ENCODE measurements at regions not wholly inside any gene's neighbourhood (a gene's known extent, or its start where the extent isn't known, plus 50 kb on each side); places are given as distances from the start of the nearest gene placed in this dataset.

DNA sequence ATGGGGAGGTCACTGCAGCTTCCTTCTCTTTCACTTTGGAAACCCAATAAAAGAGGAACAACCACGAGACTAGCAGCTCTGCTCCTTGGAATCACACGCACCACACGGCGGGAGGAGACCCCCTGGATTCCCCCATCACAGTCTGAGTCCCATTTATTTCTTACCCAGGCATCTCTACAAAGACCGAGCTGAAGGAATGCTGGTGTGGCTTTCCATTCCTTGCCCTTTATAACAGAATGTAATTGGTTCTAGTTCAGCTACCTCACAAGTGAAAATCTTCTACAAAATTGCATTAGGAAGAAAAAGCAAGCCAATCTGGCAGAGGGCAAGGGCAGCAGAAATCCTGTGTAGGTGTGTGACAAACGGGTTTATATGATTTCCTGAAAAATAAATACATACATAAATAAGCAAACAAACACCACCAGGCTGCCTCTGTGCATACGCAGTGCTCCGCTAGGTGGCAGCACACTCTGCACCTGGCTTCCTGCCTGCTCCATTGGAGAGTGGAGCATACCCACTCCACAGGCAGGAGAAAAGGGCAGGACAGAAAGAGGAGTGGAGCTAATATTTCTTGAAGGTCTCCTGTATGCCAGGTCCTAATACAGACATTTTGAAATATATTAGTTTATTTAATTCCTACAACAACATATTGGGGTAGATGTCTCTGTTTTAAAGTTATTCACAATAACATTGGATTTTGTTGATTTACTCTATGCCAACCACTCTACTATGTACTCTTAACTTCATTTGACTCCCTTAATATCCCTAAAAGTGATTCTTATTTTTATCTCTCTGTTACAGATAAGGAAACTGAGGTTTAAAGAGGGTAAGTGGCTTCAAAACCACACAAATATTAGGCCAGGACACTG lies 673.1 kb downstream of the KCNA4 start:
- DNase-seq = peak; percentile 78

DNA sequence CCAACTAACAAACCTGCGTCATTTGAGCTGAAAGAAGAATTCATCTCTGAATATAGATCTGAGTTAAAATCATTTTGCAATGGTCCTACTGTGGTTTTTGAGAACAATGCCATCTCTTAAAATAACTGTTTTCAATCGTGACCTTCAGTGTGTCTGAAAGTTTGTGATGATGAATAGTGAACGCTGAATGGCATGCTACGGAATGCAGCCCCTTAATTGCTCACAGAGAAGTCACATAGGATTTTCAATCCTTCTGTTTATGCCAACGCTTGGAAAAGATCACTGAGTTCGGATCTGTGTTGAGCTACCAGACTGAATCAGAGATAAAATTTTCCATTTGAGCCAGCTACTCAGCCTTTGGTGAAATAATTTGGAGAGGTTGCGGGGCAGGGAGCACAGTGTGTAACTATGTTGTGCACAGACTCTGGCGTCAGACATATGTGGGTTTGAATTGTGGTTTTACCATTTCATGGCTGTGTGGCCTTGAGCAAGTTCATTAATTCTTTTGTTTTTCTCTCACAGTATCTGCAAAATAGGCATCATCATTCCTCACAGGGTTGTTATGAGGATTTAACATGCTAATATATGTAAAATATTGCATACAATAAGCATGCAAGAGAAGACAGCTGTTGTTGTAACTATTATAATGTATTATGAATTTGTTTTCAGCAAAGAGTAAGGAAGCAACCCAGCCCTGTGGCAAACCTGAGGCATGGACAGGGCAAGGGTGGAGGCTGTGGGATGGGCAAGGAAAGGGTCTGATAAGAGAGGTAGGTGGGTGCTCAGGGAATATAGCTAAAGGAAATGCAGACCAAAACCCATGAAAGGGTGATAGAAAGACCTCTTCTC lies 679.9 kb downstream of the KCNA4 start:
- DNase-seq = no peak

DNA sequence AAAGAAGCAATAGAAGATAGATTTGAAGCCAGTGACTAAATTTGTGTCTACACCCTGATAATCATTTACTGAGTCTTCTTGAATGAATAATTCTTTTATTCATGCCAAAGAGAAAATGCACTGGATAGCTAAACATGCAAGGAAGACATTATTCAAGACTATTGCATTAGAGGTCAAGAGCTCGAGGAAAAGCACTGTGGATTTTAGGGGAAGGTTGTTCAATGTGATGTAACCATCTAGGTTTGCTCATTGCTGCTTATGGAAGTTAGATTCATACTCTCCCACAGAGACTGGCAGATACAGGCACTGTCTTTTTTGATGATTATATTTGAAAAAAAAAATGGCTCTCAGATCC lies 682.1 kb downstream of the KCNA4 start:
- DNase-seq = no peak

DNA sequence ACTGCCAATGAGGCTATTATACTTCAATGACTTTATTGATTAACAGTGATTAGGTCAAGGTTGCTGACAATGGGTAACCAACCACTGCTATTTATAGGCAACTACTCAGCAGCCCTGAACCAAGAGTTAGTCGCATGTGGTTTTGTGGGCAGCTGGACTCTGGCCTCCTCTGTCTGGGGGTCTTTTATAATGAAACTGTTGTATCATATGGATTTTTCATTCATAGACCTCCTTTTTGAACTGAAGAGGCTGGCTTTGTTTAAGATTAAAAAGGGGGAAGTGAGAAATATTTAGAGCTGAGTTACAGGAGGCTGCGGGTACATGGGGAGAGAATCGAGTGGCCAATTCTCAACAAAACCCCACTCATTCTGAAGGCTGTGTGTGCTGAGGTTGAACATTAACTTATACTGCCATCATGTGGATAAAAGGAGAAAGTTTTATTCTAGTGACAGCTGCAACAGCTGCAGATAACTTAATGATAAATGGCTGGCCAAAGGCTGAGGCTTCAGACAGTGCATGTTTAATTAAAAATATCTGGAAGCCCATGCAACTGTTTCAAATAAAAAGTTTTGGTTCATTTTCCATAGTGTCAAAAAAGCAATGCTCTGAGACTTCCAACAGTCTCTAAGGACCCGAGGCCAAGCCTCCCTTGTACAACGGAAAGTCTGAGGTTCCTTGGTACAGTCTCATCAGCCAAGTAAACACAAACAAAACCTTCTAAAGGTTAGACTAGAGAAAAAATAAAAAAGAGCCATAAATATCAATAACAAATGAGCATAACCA lies 682.6 kb downstream of the KCNA4 start:
- DNase-seq = peak; percentile 64

DNA sequence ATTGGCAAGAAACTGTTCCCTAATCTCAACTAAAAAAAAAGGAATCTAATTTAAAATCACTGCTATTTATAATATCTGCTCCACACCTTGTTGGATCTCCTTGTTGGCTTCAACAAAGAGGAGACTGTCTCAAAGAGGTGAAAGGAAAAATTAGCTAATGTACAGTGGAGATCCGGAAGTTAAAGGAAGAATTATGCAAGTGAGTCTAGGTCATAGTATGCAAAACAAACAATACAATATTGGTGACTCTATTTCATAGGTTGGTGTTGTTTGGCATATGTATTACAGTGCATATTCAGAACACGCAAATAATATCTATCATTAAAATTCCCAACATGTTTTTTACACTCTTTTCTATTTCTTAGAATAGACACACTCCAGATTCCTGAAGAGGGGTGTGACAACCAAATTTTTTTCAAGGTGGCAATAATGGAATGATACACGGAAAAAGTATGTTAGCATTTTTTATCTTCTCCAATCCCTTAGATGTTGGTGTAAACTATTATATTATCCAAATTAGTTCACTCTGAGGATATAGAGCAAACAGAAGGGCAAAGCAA lies 685.3 kb downstream of the KCNA4 start:
- no peak for DNase-seq

DNA sequence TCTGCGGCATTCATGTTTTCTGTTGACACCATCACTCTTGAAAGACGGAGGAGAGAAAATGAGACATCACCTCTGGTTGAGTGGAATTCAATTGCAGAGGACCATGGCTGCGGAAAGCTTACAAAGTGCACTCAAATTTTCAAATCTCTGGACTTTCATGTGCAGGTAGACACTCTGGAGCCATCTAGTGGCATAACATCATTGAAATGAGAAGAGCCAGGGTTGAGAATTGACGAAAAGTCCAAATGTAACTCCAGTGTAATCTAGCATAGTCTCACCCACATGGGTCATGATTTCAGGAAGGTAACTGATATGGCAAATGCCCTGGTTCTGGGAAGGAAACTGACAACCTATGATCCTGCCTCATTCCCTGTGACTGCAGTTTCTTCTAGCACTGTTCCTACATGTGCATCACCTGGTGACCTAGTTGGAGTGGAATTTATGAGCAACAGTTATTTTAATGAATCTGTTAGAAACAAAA lies 687.8 kb downstream of the KCNA4 start:
- DNase-seq = peak; percentile 60

DNA sequence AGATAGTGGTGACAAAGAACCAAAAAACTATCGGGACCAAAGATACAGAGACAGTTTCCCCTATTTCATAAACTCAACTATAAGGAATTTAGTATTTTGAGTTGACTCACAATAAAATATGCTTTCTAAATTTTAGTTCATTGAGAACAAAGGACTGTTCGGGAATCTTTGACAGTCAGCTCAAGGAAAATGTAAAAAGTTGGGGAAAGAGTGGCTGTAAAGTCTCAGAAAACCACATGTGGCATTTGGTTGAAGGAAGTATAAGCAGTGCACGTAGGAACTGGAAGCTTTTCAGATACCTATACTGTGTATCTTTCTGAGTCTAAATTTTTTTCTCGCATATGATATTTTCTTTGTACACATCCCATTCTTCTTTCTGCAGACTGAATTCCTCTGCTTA lies 688.9 kb downstream of the KCNA4 start:
- DNase-seq = no peak

DNA sequence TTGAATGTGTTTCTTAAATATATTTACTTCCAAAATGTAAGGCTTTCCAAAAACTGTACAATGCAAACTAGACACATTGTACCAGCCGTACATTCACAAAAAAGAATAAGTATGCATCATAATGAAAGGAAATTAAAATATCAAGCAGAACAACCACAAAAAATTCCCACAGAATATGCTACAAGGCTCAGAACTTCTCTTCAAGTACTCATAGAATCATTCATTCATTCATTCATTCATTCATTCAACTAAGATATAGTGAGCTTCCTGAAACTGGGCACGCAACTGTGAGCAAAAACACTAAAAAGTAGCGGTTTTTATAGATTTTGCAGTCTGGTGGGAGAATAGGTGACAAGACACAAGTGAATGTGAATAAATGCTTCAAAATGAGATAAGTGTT lies 690.1 kb downstream of the KCNA4 start:
- no peak for DNase-seq

DNA sequence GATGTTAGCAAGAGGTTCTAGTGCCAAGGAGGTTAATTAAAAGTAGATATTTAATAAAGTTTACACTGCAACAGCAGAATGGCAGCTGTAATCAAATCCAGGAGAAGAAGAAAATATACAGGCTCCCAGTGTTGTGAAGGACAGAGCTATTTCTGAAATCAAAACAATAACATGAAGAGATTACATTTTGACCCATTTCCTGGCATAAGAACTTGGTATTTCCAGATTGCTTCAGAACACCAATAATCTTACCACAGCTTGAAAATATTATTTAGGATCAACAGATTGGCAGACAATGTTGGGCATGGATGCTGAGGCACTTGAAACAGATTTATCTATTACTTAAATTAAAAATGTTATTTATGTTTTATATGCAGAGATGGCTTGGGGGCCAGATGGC lies 692.5 kb downstream of the KCNA4 start:
- no peak for DNase-seq

DNA sequence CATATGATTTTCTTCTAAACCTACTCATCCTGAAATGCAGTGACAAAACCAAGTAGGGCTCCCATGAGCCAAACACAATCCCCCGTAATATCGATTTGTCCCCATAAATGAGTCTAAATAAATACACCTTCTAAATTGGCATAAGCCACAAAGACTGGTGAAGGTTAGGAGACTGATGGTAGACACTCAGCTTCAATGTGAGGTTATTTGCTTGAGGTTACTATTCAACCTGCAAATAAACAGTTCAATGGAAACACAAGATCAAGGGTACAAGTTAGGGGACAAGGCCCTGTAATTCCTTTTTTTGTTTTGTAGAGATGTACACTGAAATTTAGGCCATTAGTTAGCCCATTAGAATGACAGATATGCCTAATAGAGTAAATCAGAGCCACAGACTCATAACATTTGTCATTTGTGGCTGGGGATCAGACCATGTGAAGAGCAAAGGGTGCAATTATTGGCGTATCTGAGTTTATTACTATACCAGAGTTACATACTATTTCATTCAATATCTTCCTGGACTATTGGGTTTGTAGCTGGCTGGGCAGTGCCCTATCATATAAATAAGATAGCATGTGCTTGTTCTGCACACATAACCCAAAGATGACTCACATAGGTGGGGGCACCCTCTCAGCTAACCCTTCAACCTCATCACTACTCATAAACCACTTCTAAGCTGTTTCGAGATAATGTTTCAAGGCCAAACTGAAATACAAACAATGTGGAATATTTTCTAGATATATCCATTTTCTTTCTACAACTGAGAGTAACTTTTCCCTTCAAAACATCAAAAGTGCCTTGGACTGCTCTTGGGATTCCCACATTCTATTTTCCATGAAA lies 695.3 kb downstream of the KCNA4 start:
- DNase-seq = no peak

DNA sequence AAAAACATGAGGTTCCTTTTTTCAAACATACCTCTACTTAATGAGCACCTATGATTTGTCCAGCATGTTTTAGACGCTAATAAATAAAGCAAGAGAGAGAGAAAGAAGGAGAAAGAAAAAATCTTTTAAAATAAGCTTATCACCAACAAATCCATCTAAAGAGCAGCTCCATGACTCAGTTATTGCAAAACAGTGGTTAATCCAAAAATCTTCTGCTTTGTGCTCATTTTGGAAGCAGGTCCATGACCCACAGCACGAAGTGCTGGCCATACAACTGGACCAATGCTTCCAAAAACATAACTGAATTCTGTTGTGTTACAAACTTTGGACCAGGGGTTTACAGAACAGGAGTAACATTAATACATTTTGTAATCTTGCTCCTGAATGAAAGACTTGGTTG lies 696.6 kb downstream of the KCNA4 start:
- DNase-seq = no peak

DNA sequence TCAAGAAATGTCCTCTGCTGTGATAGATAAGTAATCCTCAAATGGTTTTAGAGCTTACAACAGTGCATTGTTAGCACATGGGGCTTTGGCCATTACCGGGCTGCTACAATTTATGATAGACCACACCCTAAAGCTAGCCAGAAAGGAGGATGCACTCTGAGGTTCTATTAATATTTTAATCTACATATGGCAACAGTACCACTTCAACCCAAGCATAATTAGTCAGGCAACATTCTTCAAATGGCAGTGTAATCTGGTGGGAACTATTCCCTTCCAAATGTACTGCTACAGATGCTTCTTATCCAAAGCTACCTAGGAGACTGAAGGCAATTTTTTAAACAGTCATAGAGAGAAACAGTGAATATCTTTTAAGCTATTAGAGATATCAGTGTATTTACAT lies 697.6 kb downstream of the KCNA4 start:
- DNase-seq = no peak

DNA sequence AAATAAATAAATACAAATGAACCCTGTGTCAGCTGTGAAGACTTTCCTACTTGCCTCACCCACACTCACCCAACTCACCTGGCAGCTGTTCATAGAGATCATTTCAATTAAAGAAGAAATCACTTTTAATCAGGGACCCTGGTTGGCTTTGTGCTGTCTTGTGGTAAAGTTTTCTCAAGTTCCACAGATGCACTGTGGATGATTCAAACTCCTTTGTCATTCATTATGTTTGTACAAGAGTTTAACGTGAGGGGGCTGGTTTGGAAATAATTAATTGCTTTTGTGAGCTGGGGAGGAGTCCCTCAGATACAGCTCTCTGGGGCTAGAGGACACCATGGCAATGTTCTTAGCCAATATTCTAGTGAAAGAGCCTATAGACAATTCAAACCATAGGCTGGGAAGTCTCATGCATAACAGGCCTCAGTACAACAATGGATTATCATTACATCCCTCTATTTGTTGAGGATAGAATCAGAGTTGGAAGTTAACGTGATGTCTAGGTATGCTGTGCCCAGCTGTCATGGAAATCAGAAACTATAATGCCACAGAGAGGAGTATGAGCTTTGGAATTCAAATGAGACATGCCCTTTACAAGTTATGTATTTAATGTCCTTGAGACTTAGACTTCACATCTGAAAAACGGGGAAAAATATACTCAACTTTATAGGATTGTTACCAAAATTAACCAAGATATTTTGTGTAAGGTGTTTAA lies 698.5 kb downstream of the KCNA4 start:
- DNase-seq = no peak

DNA sequence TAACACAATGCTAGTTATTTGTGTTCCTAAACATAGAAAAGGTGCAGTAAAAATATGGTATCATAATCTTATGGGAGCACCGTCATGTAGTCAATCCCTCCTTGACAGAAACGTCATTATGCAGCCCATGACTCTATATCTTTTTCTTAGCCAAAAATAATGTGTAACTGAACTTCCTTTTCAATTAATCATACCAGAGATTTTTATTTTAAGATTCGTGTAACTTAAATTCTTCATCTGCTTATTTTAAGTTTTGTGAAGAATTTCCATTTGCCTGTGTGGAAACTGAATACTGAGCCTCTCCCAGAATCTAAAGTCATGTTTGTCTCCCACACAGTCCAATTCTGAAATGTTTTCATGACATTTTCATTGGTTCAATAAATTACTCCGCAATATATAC lies 699.1 kb downstream of the KCNA4 start:
- DNase-seq = no peak

DNA sequence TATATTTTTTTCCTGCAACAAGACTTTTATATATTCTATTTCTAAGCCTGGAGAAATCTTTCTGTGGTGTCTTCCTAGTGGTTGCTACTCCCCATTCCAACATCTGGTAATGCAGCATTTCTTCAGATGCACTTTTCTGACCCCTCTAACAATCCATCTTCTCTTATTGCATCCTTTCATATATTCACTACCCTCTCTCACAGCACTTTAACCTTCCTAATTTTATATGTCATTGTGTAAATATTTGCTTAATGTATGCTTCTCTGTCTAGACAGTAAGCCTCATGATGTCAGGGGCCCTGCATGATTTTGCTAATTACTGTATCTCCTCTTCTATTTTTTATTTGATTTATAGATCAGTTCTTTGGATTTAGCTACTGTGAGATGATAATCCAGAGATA lies 701.6 kb downstream of the KCNA4 start:
- no peak for DNase-seq

DNA sequence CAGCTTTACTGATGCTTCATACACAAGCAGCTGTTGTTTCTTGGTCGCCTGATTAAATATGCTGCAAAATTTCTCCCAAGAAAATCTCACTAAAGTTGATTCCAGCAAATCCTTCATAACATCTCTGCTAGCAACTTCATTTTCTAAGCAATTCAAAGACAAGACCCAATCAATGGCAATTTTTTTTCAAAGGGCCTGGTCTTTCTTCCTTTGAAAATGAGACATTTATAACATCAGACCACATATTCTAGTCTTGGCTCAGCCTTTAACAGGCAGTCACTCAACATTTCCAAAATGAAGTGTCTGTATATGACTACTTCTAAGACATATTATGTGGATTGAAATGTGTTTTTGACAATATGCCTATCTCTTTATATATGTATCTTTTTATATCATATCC lies 702.6 kb downstream of the KCNA4 start:
- DNase-seq = no peak

DNA sequence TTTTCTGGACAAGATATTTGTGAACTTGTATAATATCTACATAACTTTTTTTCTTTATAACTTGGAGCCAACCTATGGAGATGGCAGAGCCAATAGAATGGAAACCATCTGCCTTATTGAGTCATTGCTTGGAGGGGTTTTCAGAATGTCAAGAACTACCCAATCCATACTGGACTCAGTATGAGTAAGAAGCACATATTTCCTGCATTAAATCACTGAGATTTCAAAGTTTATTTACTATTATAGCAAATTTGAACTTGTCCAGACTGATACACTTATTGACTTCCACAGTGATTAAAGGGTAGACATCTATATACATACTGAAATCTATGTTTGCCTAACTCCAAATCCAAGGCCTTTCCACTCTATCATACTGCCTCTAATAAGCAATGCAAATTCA lies 704.0 kb downstream of the KCNA4 start:
- DNase-seq = no peak

DNA sequence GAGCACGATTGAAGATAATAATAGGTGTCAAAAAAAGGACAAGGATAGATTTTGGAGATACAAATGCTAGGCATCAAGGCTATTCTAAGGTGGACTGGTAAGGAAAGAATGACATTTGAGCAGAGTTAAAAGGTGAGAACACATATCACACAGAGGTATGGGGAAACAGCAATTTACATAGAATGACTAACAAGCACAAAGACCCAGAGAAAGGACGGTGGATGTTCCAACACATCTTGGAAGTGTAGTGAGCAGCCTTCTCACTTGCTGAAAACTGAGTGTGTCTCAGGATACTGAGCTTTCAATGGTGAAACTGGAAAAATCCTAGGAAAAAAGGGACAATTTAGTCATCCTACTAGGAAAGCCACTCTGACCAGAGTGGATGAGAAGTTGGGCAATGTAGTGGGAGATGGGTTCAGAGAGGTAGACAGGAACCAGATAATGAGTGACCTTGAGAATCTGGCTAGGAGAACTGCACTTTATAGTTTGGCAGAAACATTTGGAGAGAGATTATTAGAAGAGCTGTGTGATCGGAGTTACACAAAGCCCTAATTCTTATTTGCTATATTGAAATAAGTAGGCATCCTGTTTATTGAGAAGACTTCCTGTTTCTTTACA lies 706.0 kb downstream of the KCNA4 start:
- DNase-seq = no peak

DNA sequence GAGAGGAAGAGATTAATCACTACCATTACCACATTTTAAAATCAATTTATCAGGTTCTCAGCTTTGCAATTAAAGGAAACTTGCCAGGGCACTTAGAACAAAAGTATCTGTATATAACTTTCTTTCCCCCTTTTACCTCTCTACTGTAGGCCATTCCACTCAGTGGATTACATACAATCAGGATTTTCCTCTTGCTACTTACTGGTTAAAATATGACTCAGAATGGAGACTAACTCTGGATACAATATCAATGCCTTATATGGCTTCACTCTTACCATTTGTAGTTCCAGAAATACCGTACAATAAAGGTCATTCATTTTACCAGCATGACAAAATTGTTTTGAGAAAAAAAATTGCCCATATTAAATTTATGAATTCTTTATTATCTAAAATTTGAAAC lies 706.8 kb downstream of the KCNA4 start:
- DNase-seq = no peak

DNA sequence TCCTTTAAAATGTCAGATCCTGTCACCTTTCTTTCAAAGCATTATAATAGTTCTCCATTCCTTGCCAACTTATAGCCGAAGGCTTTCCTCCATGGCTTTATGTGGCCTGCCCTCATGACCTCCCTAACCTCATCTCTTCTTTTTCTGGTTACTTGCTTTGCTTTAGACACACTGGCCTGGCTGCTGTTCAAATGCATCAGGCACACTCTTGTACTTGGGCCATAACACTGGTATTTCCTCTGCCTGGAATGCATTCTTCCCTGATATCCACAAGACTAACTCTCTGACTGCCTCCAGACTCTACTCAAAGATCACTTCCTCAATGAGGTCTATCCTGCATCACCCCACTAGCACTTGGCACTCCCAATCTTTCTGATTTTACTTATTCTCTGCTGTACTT lies 710.3 kb downstream of the KCNA4 start:
- no peak for DNase-seq
